ENCODE measurements at regions not wholly inside any gene's neighbourhood (a gene's known extent, or its start where the extent isn't known, plus 50 kb on each side); places are given as distances from the start of the nearest gene placed in this dataset.

DNA sequence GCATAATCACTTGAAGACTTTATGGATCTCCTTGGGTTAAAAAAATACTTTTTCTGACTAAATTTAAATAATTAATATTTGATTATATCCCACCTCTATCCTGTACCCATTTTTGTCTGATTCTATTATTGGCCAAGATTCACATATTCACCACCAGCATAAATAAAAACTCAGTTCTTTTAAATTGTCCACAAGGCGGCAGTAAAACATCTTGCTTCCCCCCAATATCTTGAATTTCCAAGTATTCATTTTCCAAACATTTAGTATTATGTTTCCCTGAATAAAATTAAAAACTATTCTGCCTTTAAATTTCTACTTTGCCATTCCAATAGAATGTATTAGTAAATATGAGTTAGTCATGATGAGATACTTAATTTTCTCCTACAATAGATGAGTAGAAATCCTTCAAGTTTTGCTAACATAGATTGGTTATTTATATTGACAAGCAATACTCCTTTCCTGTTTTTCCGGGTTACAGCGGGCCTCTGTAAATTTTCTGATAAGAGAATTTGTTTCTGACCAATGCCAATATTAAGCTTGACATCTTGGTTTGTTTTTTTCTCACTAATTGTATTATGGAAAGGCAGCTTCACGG, 218.7 kb upstream of the MDFIC2 start:
- H3K27ac ChIP-seq (ENCODE audit: insufficient read depth, low read length, poor library complexity, severe bottlenecking), result no peak overlapping the region
- H3K4me3 ChIP-seq (ENCODE audit: low read depth, low read length), result no peak overlapping the region
- DNase-seq (peak in 2 of 3 donors; percentile 1 to 18), ATAC-seq (ENCODE audit: low read depth in 2 of 2) (no peak)
- peaks cover 16% of the 10 kb centered on the region for H3K27me3 Mint-ChIP-seq
- H3K36me3 Mint-ChIP-seq, result no peaks in the 10 kb centered on the region
- H3K36me3 ChIP-seq (ENCODE audit: control insufficient read depth, insufficient read depth, low read length), result no peaks in the 10 kb centered on the region
- H3K9me3 ChIP-seq (ENCODE audit: control insufficient read depth in 2 of 2, low read length in 2 of 2), result no peaks in the 10 kb centered on the region
- no peaks in the 10 kb centered on the region for H3K9me3 Mint-ChIP-seq
- no peak overlapping the region for H3K27ac Mint-ChIP-seq
- H3K4me1 ChIP-seq (ENCODE audit: control insufficient read depth, insufficient read depth, low read length, poor library complexity, severe bottlenecking), result no peaks in the 10 kb centered on the region
- no peaks in the 10 kb centered on the region for H3K4me1 Mint-ChIP-seq
- H3K4me3 Mint-ChIP-seq, result no peak overlapping the region
- H3K27me3 ChIP-seq (ENCODE audit: control insufficient read depth, insufficient read depth, low read length), result peaks cover 11% of the 10 kb centered on the region

DNA sequence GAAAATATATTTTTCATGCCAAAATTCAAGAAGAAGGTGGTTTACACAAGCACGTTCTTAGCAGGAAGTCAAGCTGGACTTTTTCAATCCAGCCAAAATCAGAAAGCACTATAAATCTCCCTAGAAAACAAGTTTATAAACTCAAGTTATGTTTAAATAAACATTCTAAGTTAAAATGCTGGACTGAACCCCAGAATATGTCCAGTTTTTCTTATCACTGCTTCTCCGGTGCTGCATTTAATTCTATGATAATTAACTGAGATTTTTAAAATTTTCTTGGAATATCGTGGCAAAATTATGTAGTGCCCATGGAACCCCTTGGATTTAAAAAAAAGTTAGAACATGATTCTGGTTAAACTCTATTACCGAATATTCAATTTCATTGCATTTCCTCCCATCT, 218.2 kb upstream of the MDFIC2 start:
- H3K9me3 ChIP-seq (ENCODE audit: control insufficient read depth in 2 of 2, low read length in 2 of 2), result no peaks in the 10 kb centered on the region

DNA sequence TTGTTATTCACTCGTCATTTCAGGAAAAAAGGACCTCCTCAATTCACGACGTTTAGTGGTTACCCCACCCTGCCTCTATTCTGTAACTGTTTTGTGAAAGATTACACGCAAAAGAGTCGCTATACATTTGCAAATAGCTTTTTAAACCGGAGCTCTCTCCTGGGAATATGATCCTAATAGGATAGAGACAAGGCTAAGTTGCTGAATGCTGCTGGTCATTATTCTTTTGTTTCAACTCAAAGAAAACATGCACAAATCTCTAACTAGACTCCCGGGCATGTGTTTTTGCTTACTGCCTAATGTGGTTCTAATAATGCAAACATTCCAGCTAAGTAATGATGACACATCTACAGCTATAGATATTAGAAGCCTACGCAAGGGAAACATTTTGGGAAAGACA, 214.6 kb upstream of the MDFIC2 start:
- Histone ChIP-seq H3K27ac (ENCODE audit: insufficient read depth, low read length, poor library complexity, severe bottlenecking) (no peak overlapping the region), H3K9me3 (ENCODE audit: control insufficient read depth in 2 of 2, low read length in 2 of 2) (no peaks in the 10 kb centered on the region), H3K36me3 (ENCODE audit: control insufficient read depth, insufficient read depth, low read length) (no peaks in the 10 kb centered on the region), H3K27me3 (ENCODE audit: control insufficient read depth, insufficient read depth, low read length) (peaks cover 5% of the 10 kb centered on the region), H3K4me1 (ENCODE audit: control insufficient read depth, insufficient read depth, low read length, poor library complexity, severe bottlenecking) (no peaks in the 10 kb centered on the region), H3K4me3 (ENCODE audit: low read depth, low read length) (no peak overlapping the region)
- Mint-ChIP-seq H3K36me3 (no peaks in the 10 kb centered on the region), H3K27me3 (peaks cover 8% of the 10 kb centered on the region), H3K9me3 (no peaks in the 10 kb centered on the region), H3K4me1 (no peaks in the 10 kb centered on the region), H3K4me3 (no peak overlapping the region), H3K27ac (no peak overlapping the region)
- ATAC-seq (ENCODE audit: low read depth in 2 of 2), result no peak
- no peak for DNase-seq

More for the DNA sequence above, 218.2 kb upstream of the MDFIC2 start:
- Mint-ChIP-seq H3K36me3 (no peaks in the 10 kb centered on the region), H3K4me3 (no peak overlapping the region), H3K27me3 (peaks cover 20% of the 10 kb centered on the region), H3K4me1 (no peaks in the 10 kb centered on the region), H3K9me3 (no peaks in the 10 kb centered on the region), H3K27ac (no peak overlapping the region)
- no peak overlapping the region for H3K27ac ChIP-seq (ENCODE audit: insufficient read depth, low read length, poor library complexity, severe bottlenecking)
- H3K36me3 ChIP-seq (ENCODE audit: control insufficient read depth, insufficient read depth, low read length), result no peaks in the 10 kb centered on the region
- H3K4me1 ChIP-seq (ENCODE audit: control insufficient read depth, insufficient read depth, low read length, poor library complexity, severe bottlenecking), result no peaks in the 10 kb centered on the region
- ATAC-seq (ENCODE audit: low read depth in 2 of 2), result no peak
- peaks cover 11% of the 10 kb centered on the region for H3K27me3 ChIP-seq (ENCODE audit: control insufficient read depth, insufficient read depth, low read length)
- H3K4me3 ChIP-seq (ENCODE audit: low read depth, low read length), result no peak overlapping the region
- no peak for DNase-seq

DNA sequence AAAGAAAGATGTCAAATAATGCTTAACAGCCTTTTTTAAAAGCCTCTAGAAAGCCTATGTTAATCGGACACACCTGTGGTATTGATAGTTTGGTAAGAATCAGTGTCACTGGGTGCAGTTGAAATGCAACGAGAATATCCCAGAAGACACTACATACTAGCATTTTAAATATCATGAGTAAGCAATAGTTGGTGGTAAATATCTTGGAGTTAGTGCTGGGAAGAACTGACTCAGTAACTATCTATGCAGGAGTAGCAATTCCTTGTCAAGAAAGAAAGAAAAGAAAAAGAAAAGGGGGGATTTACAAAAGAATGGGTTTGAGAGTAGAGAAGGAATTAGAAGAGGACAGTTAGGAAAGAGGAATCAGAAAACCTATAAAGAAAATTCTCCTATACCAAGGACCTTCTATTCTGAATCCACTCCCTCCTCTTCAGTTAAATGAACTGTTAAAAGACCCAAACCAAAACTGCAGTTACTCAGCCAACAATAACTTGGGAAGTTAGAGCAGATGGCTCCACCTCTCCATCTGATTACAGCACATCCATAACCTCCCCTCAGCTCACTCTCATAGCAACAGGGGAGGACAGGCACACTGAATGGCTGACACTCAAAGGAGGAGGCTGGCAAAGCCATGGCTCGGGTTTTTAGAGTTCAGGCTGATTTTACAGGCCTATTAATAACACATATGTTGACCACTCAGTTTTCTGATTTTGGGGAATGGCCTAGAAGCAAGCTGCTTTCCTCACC, 207.6 kb upstream of the MDFIC2 start:
- H3K4me1 Mint-ChIP-seq, result no peaks in the 10 kb centered on the region
- no peak overlapping the region for H3K27ac Mint-ChIP-seq
- H3K9me3 ChIP-seq (ENCODE audit: control insufficient read depth in 2 of 2, low read length in 2 of 2), result no peaks in the 10 kb centered on the region
- ATAC-seq (ENCODE audit: low read depth in 2 of 2), result no peak
- peaks cover 4% of the 10 kb centered on the region for H3K27me3 ChIP-seq (ENCODE audit: control insufficient read depth, insufficient read depth, low read length)
- H3K4me3 ChIP-seq (ENCODE audit: low read depth, low read length), result no peak overlapping the region
- peaks cover 5% of the 10 kb centered on the region for H3K27me3 Mint-ChIP-seq
- no peak overlapping the region for H3K27ac ChIP-seq (ENCODE audit: insufficient read depth, low read length, poor library complexity, severe bottlenecking)
- H3K36me3 ChIP-seq (ENCODE audit: control insufficient read depth, insufficient read depth, low read length), result no peaks in the 10 kb centered on the region
- no peak overlapping the region for H3K4me3 Mint-ChIP-seq
- no peaks in the 10 kb centered on the region for H3K36me3 Mint-ChIP-seq
- H3K4me1 ChIP-seq (ENCODE audit: control insufficient read depth, insufficient read depth, low read length, poor library complexity, severe bottlenecking), result no peaks in the 10 kb centered on the region
- no peak for DNase-seq
- no peaks in the 10 kb centered on the region for H3K9me3 Mint-ChIP-seq

DNA sequence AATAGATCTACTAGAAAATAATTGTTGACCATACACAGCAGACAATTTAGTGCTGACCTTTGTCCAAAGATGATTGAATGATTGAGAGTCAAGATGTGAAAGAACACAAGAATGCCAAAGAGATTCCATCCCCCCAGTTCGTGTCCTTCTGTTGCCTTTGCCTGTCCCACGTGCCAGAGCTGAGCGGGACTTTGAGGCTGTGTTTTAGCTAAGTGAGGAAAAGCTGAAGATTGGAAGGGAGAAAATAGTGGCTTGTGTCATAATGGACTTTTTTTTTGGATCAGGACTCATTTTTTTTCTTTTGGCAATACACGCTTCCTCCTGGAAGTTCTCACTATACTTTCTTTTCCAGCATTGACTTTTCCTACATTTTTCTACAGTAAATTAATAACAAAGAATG, 206.6 kb upstream of the MDFIC2 start:
- H3K27me3 Mint-ChIP-seq, result peaks cover 11% of the 10 kb centered on the region

DNA sequence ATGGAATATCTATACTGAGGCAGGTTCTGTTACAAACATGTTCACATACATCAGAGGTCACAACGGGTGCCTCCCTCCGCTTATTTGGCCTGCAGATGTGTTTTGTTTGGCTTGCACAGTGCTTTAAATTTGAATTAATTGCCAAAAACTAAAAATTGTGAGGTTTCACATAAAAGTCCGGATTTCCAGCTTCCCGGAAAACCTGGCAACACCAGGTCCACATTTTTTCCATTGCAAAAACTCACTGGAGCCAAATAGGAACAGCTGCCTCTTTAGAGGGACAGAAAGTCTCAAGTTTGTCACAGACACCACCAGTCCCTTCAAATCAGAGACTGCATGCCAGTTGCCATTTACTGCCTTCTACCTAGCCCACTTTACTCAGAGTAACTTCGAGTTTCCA, 205.9 kb upstream of the MDFIC2 start:
- Mint-ChIP-seq H3K4me1 (no peaks in the 10 kb centered on the region), H3K36me3 (no peaks in the 10 kb centered on the region), H3K9me3 (no peaks in the 10 kb centered on the region), H3K27ac (no peak overlapping the region), H3K4me3 (no peak overlapping the region), H3K27me3 (peaks cover 11% of the 10 kb centered on the region)
- ATAC-seq (ENCODE audit: low read depth in 2 of 2) (no peak), DNase-seq (no peak)
- Histone ChIP-seq H3K4me3 (ENCODE audit: low read depth, low read length) (no peak overlapping the region), H3K27me3 (ENCODE audit: control insufficient read depth, insufficient read depth, low read length) (peaks cover 7% of the 10 kb centered on the region), H3K36me3 (ENCODE audit: control insufficient read depth, insufficient read depth, low read length) (no peaks in the 10 kb centered on the region), H3K27ac (ENCODE audit: insufficient read depth, low read length, poor library complexity, severe bottlenecking) (no peak overlapping the region), H3K9me3 (ENCODE audit: control insufficient read depth in 2 of 2, low read length in 2 of 2) (no peaks in the 10 kb centered on the region), H3K4me1 (ENCODE audit: control insufficient read depth, insufficient read depth, low read length, poor library complexity, severe bottlenecking) (no peaks in the 10 kb centered on the region)

More for the DNA sequence above, 206.6 kb upstream of the MDFIC2 start:
- ATAC-seq (ENCODE audit: low read depth in 2 of 2) (no peak), DNase-seq (no peak)
- no peaks in the 10 kb centered on the region for H3K4me1 Mint-ChIP-seq
- no peaks in the 10 kb centered on the region for H3K4me1 ChIP-seq (ENCODE audit: control insufficient read depth, insufficient read depth, low read length, poor library complexity, severe bottlenecking)
- H3K4me3 Mint-ChIP-seq, result no peak overlapping the region
- no peak overlapping the region for H3K27ac Mint-ChIP-seq
- no peaks in the 10 kb centered on the region for H3K36me3 ChIP-seq (ENCODE audit: control insufficient read depth, insufficient read depth, low read length)
- no peak overlapping the region for H3K4me3 ChIP-seq (ENCODE audit: low read depth, low read length)
- H3K27ac ChIP-seq (ENCODE audit: insufficient read depth, low read length, poor library complexity, severe bottlenecking), result no peak overlapping the region
- H3K27me3 ChIP-seq (ENCODE audit: control insufficient read depth, insufficient read depth, low read length), result peaks cover 4% of the 10 kb centered on the region
- H3K36me3 Mint-ChIP-seq, result no peaks in the 10 kb centered on the region
- H3K9me3 ChIP-seq (ENCODE audit: control insufficient read depth in 2 of 2, low read length in 2 of 2), result no peaks in the 10 kb centered on the region
- no peaks in the 10 kb centered on the region for H3K9me3 Mint-ChIP-seq

DNA sequence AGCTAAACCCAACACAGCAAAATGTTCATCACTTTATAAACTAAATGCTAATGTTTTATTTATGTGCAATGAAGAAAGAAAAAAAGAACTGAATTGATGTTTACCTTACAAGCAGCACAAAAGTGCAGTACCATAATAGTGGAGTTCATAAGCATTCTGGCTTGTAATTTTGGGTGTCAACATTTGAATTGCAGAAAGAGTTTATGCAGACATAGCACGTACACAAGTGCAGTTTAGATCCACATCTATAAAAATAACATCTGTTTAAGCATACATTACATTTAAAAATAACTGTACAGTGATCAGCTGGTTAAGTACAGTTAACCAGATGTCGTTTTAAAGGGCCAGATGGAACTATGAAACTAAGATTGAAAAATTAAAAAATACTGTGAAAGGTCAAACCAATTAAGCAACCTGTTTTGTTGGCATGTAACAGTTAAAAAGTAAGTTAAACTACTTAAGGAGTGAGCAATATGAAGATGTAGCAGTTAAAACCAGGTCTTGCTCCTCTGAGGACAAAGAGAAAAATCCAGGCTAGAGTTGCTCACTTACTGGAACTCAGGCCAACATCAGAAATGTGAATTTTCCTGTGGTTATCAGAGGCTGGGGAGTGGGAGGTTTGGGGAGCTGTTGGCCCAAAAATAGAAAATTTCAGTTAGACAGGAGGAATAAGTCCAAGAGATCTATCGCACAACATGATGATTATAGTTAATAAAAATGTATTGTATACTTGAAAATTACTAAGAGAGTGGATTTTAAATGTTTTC, 204.9 kb upstream of the MDFIC2 start:
- no peak for DNase-seq
- peaks cover 12% of the 10 kb centered on the region for H3K27me3 Mint-ChIP-seq
- Histone ChIP-seq H3K4me1 (ENCODE audit: control insufficient read depth, insufficient read depth, low read length, poor library complexity, severe bottlenecking) (no peaks in the 10 kb centered on the region), H3K4me3 (ENCODE audit: low read depth, low read length) (no peak overlapping the region), H3K27me3 (ENCODE audit: control insufficient read depth, insufficient read depth, low read length) (peaks cover 7% of the 10 kb centered on the region), H3K27ac (ENCODE audit: insufficient read depth, low read length, poor library complexity, severe bottlenecking) (no peak overlapping the region), H3K36me3 (ENCODE audit: control insufficient read depth, insufficient read depth, low read length) (no peaks in the 10 kb centered on the region), H3K9me3 (ENCODE audit: control insufficient read depth in 2 of 2, low read length in 2 of 2) (no peaks in the 10 kb centered on the region)
- no peaks in the 10 kb centered on the region for H3K9me3 Mint-ChIP-seq
- no peak overlapping the region for H3K4me3 Mint-ChIP-seq
- H3K4me1 Mint-ChIP-seq, result no peaks in the 10 kb centered on the region
- H3K27ac Mint-ChIP-seq, result no peak overlapping the region
- H3K36me3 Mint-ChIP-seq, result no peaks in the 10 kb centered on the region
- no peak for ATAC-seq (ENCODE audit: low read depth in 2 of 2)

Data from CD4-positive, CD25-positive, alpha-beta regulatory T cell (primary cell).